HL-60 (cell line): ENCODE measurements at regions not wholly inside any gene's neighbourhood (a gene's known extent, or its start where the extent isn't known, plus 50 kb on each side); places are given as distances from the start of the nearest gene placed in this dataset.

Experiments used
- DNase-seq, 2 experiments: peaks; one replicate each; pipeline ENCODE4 v3.0.0-alpha.2; 2010 to 2020; ENCODE audit warnings: low read depth in 1 of 2, low spot score in 1 of 2
- H3K27ac ChIP-seq: fragments of 250-450 bp; sonication (Bioruptor Pico); replicated peaks from 2 replicates; pipeline ENCODE4 v1.5.1; 2020; ENCODE audit warnings: mild to moderate bottlenecking, moderate library complexity
- H3K27me3 ChIP-seq: fragments of 250-450 bp; sonication (Bioruptor Pico); 2 replicates; pipeline ENCODE4 v1.5.1; 2021; ENCODE audit warnings: mild to moderate bottlenecking, moderate library complexity; ENCODE audit not compliant: insufficient read depth, poor library complexity, severe bottlenecking
- H3K4me3 ChIP-seq: replicated peaks from 2 replicates; pipeline ENCODE4 v1.5.1; 2011; ENCODE audit warnings: mild to moderate bottlenecking, control low read depth, low read length; ENCODE audit not compliant: insufficient read depth
- GABPA ChIP-seq: IDR thresholded peaks from 2 replicates; pipeline ENCODE4 v1.6.1; 2012; ENCODE audit warnings: low read depth
- POLR2AphosphoS5 ChIP-seq: IDR thresholded peaks from 2 replicates; pipeline ENCODE4 v1.6.1; 2012; ENCODE audit warnings: low read depth
- REST ChIP-seq: IDR thresholded peaks from 2 replicates; pipeline ENCODE4 v1.6.1; 2012; ENCODE audit warnings: low read depth; ENCODE audit not compliant: insufficient replicate concordance
- SPI1 ChIP-seq: IDR thresholded peaks from 2 replicates; pipeline ENCODE4 v1.6.1; 2012; ENCODE audit warnings: low read depth, mild to moderate bottlenecking, borderline replicate concordance
- TF ChIP-seq, protein P1 (sequence below): IDR thresholded peaks from one replicate; pipeline ENCODE4 v1.5.1; 2011; ENCODE audit warnings: low read length, control low read depth, inconsistent platforms; ENCODE audit not compliant: insufficient read depth

DNA sequence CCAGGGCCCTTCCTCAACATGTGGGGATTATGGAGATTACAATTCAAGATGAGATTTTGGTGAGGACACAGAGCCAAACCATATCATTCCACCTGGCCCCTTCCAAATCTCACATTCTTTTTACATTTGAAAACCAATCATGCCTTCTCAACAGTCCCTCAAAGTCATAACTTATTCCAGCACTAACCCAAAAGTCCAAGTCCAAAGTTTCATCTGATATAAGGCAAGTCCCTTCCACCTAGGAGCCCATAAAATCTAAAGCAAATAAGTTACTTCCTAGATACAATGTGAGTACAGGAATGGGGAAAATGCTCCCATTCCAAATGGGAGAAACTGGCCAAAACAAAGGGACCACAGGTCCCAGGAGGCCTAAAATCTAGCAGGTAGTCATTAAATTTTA is 309.5 kb upstream of the SLITRK3 start:
- DNase-seq: no peak
- H3K27ac ChIP-seq: no peak overlapping the region
- H3K4me3 ChIP-seq: no peak overlapping the region
- no peak for TF ChIP-seq POLR2AphosphoS5
- no peaks in the 10 kb centered on the region for H3K27me3 ChIP-seq

- TF ChIP-seq, protein P1, sequence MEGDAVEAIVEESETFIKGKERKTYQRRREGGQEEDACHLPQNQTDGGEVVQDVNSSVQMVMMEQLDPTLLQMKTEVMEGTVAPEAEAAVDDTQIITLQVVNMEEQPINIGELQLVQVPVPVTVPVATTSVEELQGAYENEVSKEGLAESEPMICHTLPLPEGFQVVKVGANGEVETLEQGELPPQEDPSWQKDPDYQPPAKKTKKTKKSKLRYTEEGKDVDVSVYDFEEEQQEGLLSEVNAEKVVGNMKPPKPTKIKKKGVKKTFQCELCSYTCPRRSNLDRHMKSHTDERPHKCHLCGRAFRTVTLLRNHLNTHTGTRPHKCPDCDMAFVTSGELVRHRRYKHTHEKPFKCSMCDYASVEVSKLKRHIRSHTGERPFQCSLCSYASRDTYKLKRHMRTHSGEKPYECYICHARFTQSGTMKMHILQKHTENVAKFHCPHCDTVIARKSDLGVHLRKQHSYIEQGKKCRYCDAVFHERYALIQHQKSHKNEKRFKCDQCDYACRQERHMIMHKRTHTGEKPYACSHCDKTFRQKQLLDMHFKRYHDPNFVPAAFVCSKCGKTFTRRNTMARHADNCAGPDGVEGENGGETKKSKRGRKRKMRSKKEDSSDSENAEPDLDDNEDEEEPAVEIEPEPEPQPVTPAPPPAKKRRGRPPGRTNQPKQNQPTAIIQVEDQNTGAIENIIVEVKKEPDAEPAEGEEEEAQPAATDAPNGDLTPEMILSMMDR: no peak
- TF ChIP-seq POLR2AphosphoS5 (no peak), SPI1 (no peak), REST (no peak), GABPA (no peak)
- no peaks in the 10 kb centered on the region for H3K27me3 ChIP-seq
- DNase-seq: no peak
- H3K27ac ChIP-seq: no peak overlapping the region
- H3K4me3 ChIP-seq: no peak overlapping the region
Observed at GRCh38 chr3:165504554-165504953, 308.4 kb upstream of the SLITRK3 start.

DNA sequence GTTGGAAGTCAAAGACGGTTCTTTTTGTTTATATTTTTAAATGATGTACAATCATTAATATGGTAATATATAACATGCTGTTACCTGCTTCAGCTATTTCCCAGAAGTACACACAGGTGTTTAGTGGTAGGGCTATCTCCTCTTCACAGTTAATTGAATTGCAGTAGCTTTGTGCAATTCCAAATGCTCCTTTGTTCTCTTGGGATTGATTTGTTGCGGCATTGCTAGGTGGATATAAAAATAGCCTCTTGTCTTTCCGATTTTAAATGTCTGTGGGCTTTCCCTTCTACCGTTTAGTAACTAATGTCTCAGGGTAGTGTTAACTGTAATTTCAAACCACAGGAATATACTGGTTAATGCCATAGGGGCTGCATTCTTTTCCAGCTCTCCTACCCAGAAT is 307.6 kb upstream of the SLITRK3 start:
- H3K27me3 ChIP-seq: no peaks in the 10 kb centered on the region
- TF ChIP-seq SPI1 (no peak), GABPA (no peak), POLR2AphosphoS5 (no peak), REST (no peak)
- TF ChIP-seq, protein P1: no peak
- no peak overlapping the region for H3K4me3 ChIP-seq
- no peak overlapping the region for H3K27ac ChIP-seq
- DNase-seq: no peak

GRCh38 chr3:165503346-165503745 is 307.2 kb upstream of the SLITRK3 start:
- no peak for DNase-seq

More at GRCh38 chr3:165503346-165503745, 307.2 kb upstream of the SLITRK3 start:
- Histone ChIP-seq H3K27me3 (no peaks in the 10 kb centered on the region), H3K27ac (no peak overlapping the region), H3K4me3 (no peak overlapping the region)
- TF ChIP-seq, protein P1: no peak
- TF ChIP-seq REST (no peak), SPI1 (no peak), GABPA (no peak), POLR2AphosphoS5 (no peak)
